Fibroblast of lung (primary cell): ENCODE measurements at regions not wholly inside any gene's neighbourhood (a gene's known extent, or its start where the extent isn't known, plus 50 kb on each side); places are given as distances from the start of the nearest gene placed in this dataset.
A peak's percentile ranks its signal among the peaks of the same experiment; 100 is the strongest.

Source experiments
- DNase-seq, 2 donors: peaks; one replicate each; pipeline versions ENCODE4 v3.0.0 to v3.0.0-alpha.2; 2010; ENCODE audit warnings: low read depth in 2 of 2
- H2AFZ ChIP-seq: 2 replicates; pipeline ENCODE4 v1.5.1; 2012; ENCODE audit warnings: low read length, control low read depth, inconsistent platforms
- H3K27ac ChIP-seq: 2 replicates; pipeline ENCODE4 v1.5.1; 2011; ENCODE audit warnings: low read length, control low read depth; ENCODE audit not compliant: insufficient read depth
- H3K27me3 ChIP-seq: 2 replicates; pipeline ENCODE4 v1.5.1; 2011; ENCODE audit warnings: mild to moderate bottlenecking, low read length; ENCODE audit not compliant: control insufficient read depth, insufficient read depth
- H3K36me3 ChIP-seq: 2 replicates; pipeline ENCODE4 v1.5.1; 2011; ENCODE audit warnings: low read length; ENCODE audit not compliant: control insufficient read depth, insufficient read depth
- H3K4me1 ChIP-seq: 2 replicates; pipeline ENCODE4 v1.5.1; 2011; ENCODE audit warnings: low read length; ENCODE audit not compliant: control insufficient read depth, insufficient read depth; ENCODE audit errors: extremely low read depth
- H3K4me2 ChIP-seq: 2 replicates; pipeline ENCODE4 v1.5.1; 2011; ENCODE audit warnings: low read length, control low read depth; ENCODE audit not compliant: insufficient read depth; ENCODE audit errors: extremely low read depth
- H3K4me3 ChIP-seq, 4 experiments: fragments of 200-600 bp in 1 of 4; sonication (generic) in 1 of 4; replicated peaks in 1 of 4; 2 replicates each; pipeline ENCODE4 v1.5.1; 2011 to 2016; ENCODE audit warnings: low read length in 4 of 4, low read depth in 3 of 4, mild to moderate bottlenecking in 3 of 4, control low read depth in 2 of 4, inconsistent platforms in 1 of 4, mixed read lengths in 1 of 4; ENCODE audit not compliant: insufficient read depth in 1 of 4; ENCODE audit errors: control extremely low read depth in 1 of 4
- H3K79me2 ChIP-seq: 2 replicates; pipeline ENCODE4 v1.5.1; 2012; ENCODE audit warnings: mild to moderate bottlenecking, low read length, inconsistent platforms; ENCODE audit not compliant: control insufficient read depth, insufficient read depth
- H3K9ac ChIP-seq: 2 replicates; pipeline ENCODE4 v1.5.1; 2011; ENCODE audit warnings: mild to moderate bottlenecking, low read length, control low read depth; ENCODE audit not compliant: insufficient read depth
- H3K9me3 ChIP-seq: 2 replicates; pipeline ENCODE4 v1.5.1; 2012; ENCODE audit warnings: low read depth, low read length; ENCODE audit not compliant: control insufficient read depth, insufficient read depth
- H4K20me1 ChIP-seq: 2 replicates; pipeline ENCODE4 v1.5.1; 2011; ENCODE audit warnings: low read length; ENCODE audit not compliant: control insufficient read depth, insufficient read depth; ENCODE audit errors: extremely low read depth
- CTCF ChIP-seq, 2 donors: IDR thresholded peaks in 1 of 2; conservative IDR thresholded peaks in 1 of 2; 1 replicate in 1 of 2; 2 replicates in 1 of 2; pipeline ENCODE4 v1.5.1; 2011 to 2012; ENCODE audit warnings: low read length in 2 of 2, control low read depth in 1 of 2, inconsistent platforms in 1 of 2, low read depth in 1 of 2, mild to moderate bottlenecking in 1 of 2
- EZH2 ChIP-seq: IDR thresholded peaks from 2 replicates; pipeline ENCODE4 v1.5.1; 2012; ENCODE audit warnings: low read length, control low read depth, mild to moderate bottlenecking; ENCODE audit errors: missing control alignments

DNA sequence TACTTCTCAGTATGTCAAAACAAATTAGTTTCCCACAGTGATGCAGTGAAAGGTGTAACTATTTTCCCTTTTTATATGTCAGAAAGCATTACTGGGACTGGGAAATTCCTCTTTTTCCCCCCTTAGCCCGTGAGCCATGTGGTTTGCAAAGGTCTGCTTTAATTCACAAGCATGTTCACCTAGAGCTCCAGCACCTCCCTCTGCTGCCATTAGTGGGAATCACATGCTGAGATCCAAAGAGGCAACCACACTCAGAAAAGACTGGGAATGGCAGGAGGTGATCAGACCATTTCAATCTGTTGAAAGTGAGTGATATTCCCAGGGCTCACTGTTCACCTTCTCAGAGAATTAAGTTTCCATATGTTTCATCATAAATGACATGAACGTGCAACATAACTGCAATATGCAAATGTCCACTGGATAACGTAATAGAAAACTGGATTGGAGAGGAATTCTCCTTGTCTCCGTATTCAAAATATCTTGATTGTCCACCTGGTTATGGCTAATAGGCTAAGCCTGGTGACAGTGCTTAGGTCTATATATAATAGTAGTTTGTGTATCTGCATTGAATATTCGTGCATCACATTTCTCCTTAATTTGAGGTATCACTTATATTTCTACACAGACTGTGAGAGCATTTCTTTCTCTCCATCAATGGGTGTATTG, 703.5 kb upstream of the WWC1 start:
- Histone ChIP-seq H2AFZ (no peak overlapping the region), H3K27ac (no peak overlapping the region), H3K9me3 (no peaks in the 10 kb centered on the region), H3K9ac (no peak overlapping the region), H3K36me3 (no peaks in the 10 kb centered on the region), H3K4me1 (no peaks in the 10 kb centered on the region), H3K4me3 (no peak overlapping the region), H4K20me1 (no peaks in the 10 kb centered on the region), H3K79me2 (no peaks in the 10 kb centered on the region), H3K4me2 (no peak overlapping the region), H3K27me3 (no peaks in the 10 kb centered on the region)
- DNase-seq: peak; percentile 37 to 47
- no peak for TF ChIP-seq EZH2
- peak; percentile 41 to 63 for TF ChIP-seq CTCF (conservative IDR thresholded peaks at IDR 0.05 in 1 of 2, IDR thresholded peaks at IDR 0.05 in 1 of 2; ENCODE audit: low read depth in 1 of 2, low read length in 2 of 2)

GRCh38 chr5:167592114-167592513, 699.3 kb upstream of the WWC1 start:
- no peak for DNase-seq
- Histone ChIP-seq H3K4me2 (no peak overlapping the region), H3K27ac (no peak overlapping the region), H3K4me1 (no peaks in the 10 kb centered on the region), H3K9ac (no peak overlapping the region), H3K36me3 (no peaks in the 10 kb centered on the region), H4K20me1 (no peaks in the 10 kb centered on the region), H3K4me3 (no peak overlapping the region), H3K9me3 (no peaks in the 10 kb centered on the region), H3K27me3 (no peaks in the 10 kb centered on the region), H3K79me2 (no peaks in the 10 kb centered on the region), H2AFZ (no peak overlapping the region)
- TF ChIP-seq EZH2: no peak
- TF ChIP-seq CTCF (conservative IDR thresholded peaks at IDR 0.05 in 1 of 2, IDR thresholded peaks at IDR 0.05 in 1 of 2; ENCODE audit: low read depth in 1 of 2, low read length in 2 of 2): no peak

GRCh38 chr5:167593329-167594060, 698.0 kb upstream of the WWC1 start:
- Histone ChIP-seq H3K9me3 (no peaks in the 10 kb centered on the region), H3K36me3 (no peaks in the 10 kb centered on the region), H3K27me3 (no peaks in the 10 kb centered on the region), H2AFZ (no peak overlapping the region), H3K4me1 (no peaks in the 10 kb centered on the region), H3K9ac (no peak overlapping the region), H4K20me1 (no peaks in the 10 kb centered on the region), H3K27ac (no peak overlapping the region), H3K4me3 (no peak overlapping the region), H3K79me2 (no peaks in the 10 kb centered on the region), H3K4me2 (no peak overlapping the region)
- TF ChIP-seq EZH2 (no peak), CTCF (conservative IDR thresholded peaks at IDR 0.05 in 1 of 2, IDR thresholded peaks at IDR 0.05 in 1 of 2; ENCODE audit: low read depth in 1 of 2, low read length in 2 of 2) (no peak)
- DNase-seq: no peak
